Ovary (tissue), 3 donors: ENCODE measurements at regions not wholly inside any gene's neighbourhood (a gene's known extent, or its start where the extent isn't known, plus 50 kb on each side); places are given as distances from the start of the nearest gene placed in this dataset.

Experiments used
- CTCF ChIP-seq, 3 donors: fragments of 450-650 bp in 2 of 3; fragments of 200-600 bp in 1 of 3; IDR thresholded peaks; one replicate each; pipeline versions ENCODE4 v1.5.1 to v1.8.0; 2016 to 2022; ENCODE audit warnings: antibody characterized with exemption in 3 of 3, mild to moderate bottlenecking in 1 of 3
- POLR2A ChIP-seq: fragments of 450-650 bp; IDR thresholded peaks from one replicate; pipeline ENCODE4 v1.6.1; 2017; ENCODE audit warnings: antibody characterized with exemption, mild to moderate bottlenecking, moderate library complexity
- donor health status: DM: no; HTN: no; CAD: no.

- no peak for TF ChIP-seq CTCF (IDR thresholded peaks at IDR 0.05)
- TF ChIP-seq POLR2A, result no peak
These were observed 64.8 kb downstream of the IGF2 start for GRCh38 chr11:2074266-2074825.
